NCI-H2196 (cell line): ENCODE measurements at regions not wholly inside any gene's neighbourhood (a gene's known extent, or its start where the extent isn't known, plus 50 kb on each side); places are given as distances from the start of the nearest gene placed in this dataset.

ENCODE experiments used
- DNase-seq: peaks from one replicate; lab custom pipeline; 2025; ENCODE audit not compliant: unreplicated experiment; lab: John Stamatoyannopoulos, UW

GRCh38 chr3:34361921-34362320, 563.5 kb downstream of the PDCD6IP start:
- DNase-seq = no peak

- DNase-seq = no peak
These were observed 564.5 kb downstream of the PDCD6IP start for GRCh38 chr3:34362910-34363309.

GRCh38 chr3:34363881-34364280, 565.5 kb downstream of the PDCD6IP start:
- no peak for DNase-seq

GRCh38 chr3:34364335-34364734, 565.9 kb downstream of the PDCD6IP start:
- no peak for DNase-seq

- no peak for DNase-seq
These were observed 566.8 kb downstream of the PDCD6IP start for GRCh38 chr3:34365231-34365630.

GRCh38 chr3:34365771-34366170, 567.3 kb downstream of the PDCD6IP start:
- DNase-seq = no peak

- no peak for DNase-seq
These were observed 569.1 kb downstream of the PDCD6IP start for GRCh38 chr3:34367521-34367920.

GRCh38 chr3:34374521-34374920, 576.1 kb downstream of the PDCD6IP start:
- no peak for DNase-seq

GRCh38 chr3:34376691-34377090, 578.3 kb downstream of the PDCD6IP start:
- no peak for DNase-seq

- no peak for DNase-seq
These were observed 579.5 kb downstream of the PDCD6IP start for GRCh38 chr3:34377961-34378360.

GRCh38 chr3:34381243-34381642, 582.8 kb downstream of the PDCD6IP start:
- peak; percentile 3 for DNase-seq

- peak; percentile 48 for DNase-seq
These were observed 584.4 kb downstream of the PDCD6IP start for GRCh38 chr3:34382859-34383258.

GRCh38 chr3:34386309-34386708, 587.9 kb downstream of the PDCD6IP start:
- no peak for DNase-seq

- DNase-seq = no peak
These were observed 589.6 kb downstream of the PDCD6IP start for GRCh38 chr3:34387826-34388564.

- DNase-seq = no peak
These were observed 590.4 kb downstream of the PDCD6IP start for GRCh38 chr3:34388830-34389229.

- DNase-seq = no peak
These were observed 596.7 kb downstream of the PDCD6IP start for GRCh38 chr3:34394978-34395748.

GRCh38 chr3:34396288-34396687, 597.9 kb downstream of the PDCD6IP start:
- DNase-seq = no peak

GRCh38 chr3:34396956-34397355, 598.5 kb downstream of the PDCD6IP start:
- no peak for DNase-seq

- DNase-seq = no peak
These were observed 601.0 kb downstream of the PDCD6IP start for GRCh38 chr3:34399401-34399800.

GRCh38 chr3:34405159-34405558, 606.7 kb downstream of the PDCD6IP start:
- DNase-seq = peak; percentile 4

GRCh38 chr3:34407281-34407680, 608.9 kb downstream of the PDCD6IP start:
- DNase-seq = no peak

GRCh38 chr3:34408088-34408487, 609.7 kb downstream of the PDCD6IP start:
- DNase-seq = no peak
